ENCODE measurements at regions not wholly inside any gene's neighbourhood (a gene's known extent, or its start where the extent isn't known, plus 50 kb on each side); places are given as distances from the start of the nearest gene placed in this dataset.

GRCh38 chr5:1952021-1952420 lies 69.3 kb upstream of the IRX4 start:
- TF ChIP-seq POLR2A (IDR thresholded peaks at IDR 0.05; ENCODE audit: low read length) = no peak
- no peak for TF ChIP-seq GATA1 (IDR thresholded peaks at IDR 0.05; ENCODE audit: low read depth, low read length)
